Putamen (tissue), 1 donor: ENCODE measurements at regions not wholly inside any gene's neighbourhood (a gene's known extent, or its start where the extent isn't known, plus 50 kb on each side); places are given as distances from the start of the nearest gene placed in this dataset.
"Not testable (repeated sequence)": the region's sequence is repeated elsewhere in the genome, so short reads cannot be mapped to it uniquely, and the experiment has no call there.

Experiments
- DNase-seq: peaks from one replicate; pipeline ENCODE4 v3.0.0-alpha.2; 2016; ENCODE audit warnings: low spot score

DNA sequence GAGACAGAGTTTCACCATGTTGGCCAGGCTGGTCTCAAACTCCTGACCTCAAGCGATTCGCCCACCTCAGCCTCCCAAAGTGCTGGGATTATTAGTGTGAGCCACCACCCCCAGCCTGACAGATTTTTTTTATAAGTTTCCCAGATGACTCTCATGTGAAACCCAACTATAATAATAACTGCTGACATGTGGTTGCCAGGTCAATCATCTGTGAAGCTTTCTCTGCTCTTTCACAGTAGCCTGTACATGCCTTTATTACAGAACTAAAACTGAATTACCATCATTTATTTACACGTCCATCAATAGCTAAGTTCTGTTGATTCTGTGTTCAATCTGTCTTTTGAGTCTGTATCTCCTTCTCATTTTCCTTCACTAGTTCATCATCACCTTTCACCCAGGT lies 218.5 kb downstream of the RPS29 start:
- DNase-seq: no peak

DNA sequence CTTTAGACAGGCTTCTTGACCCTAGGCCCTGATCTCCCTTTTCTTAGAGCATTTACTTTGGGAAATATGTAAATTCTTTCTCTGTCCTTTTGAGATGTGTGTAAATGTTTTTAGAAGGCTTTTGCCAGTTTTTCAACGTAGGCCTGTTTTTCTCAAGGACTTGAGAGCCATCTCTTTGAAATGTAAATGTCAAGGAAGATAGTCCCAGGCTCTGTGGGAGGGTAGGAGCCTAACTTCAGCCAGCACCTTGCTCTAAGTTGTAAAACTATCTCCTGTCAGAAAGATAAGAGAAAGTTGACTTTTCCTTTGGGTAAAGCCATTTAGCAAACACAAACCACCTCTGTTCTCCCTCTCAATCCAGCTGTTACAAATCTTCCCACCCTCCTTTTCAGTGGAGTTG lies 219.8 kb downstream of the RPS29 start:
- DNase-seq: no peak

DNA sequence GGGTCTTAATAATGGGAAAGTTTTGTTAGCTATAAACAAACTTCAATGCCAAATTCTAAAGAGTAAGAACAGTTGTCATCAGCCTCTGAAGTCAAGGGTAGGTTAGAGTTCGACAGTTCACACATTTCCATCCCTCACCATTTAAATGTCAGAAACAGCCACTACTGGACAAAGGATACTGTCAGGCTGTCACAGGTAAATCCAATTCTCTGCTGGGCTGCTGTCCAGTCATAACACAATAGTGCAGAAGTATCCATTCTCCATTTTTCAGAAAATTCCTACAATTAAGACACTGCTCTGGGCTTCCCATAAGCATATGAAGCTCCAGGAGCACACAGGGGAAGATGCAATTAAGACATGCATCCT lies 221.4 kb downstream of the RPS29 start:
- no peak for DNase-seq

DNA sequence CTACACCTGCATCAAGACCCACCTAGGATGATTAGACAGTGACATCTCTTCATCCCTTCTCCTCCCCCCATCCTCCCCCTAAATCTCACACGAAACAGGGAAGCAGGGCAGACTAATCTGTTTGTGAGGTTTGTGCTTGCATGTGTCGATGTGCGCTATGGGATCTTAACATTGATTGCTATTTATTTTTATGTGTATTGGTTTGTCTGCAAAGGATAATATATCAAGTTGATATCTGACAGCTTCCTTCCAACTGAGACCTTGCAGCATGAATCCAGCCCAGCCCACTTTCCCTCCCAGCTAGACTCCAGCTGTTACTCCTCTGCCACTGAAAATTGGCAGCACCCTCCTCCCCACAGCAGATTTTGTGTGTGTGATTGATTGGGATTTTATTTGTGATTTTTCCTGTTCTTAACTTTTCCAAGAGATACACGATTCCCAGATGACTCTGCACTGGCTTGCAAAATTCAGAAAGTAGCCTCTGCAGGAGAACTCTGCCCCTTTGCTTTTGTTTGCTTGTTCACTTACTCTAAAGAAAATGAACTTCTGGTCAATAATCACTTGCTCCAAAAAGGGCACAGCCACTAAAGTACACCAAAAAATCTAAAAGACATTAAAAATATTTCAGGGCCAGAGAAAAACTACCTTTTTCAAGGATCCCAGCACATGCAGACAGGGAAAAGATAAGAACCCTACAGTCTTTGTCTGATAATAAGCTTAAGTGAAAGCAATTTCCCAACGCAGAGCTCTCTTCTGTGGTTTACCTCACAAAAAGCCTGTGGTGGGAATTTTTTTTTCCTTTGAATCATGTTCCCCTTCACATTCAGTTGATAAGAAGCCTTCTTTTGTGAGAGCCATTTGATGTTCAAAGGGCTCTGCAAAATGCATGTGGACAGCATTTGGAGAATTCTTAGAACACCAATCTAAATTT lies 222.1 kb downstream of the RPS29 start:
- DNase-seq: no peak

DNA sequence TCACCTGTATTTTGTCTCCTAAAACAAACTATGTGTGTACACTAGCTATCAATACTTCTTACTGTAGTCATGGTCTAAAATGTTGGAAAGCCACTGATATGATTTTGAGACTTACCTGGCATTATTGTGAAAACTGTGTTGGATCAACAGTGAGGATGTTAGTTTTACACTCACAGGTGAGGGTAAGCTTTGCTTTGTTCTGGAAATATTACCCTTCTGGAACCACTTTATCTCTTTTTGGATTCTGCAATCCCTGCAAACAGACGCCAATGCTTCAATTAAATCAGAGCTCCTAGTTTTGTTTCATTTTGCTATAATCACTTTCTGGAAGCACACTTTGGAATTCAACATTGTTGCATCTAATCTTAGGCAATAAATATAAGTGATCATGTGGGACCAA lies 223.3 kb downstream of the RPS29 start:
- DNase-seq: no peak

DNA sequence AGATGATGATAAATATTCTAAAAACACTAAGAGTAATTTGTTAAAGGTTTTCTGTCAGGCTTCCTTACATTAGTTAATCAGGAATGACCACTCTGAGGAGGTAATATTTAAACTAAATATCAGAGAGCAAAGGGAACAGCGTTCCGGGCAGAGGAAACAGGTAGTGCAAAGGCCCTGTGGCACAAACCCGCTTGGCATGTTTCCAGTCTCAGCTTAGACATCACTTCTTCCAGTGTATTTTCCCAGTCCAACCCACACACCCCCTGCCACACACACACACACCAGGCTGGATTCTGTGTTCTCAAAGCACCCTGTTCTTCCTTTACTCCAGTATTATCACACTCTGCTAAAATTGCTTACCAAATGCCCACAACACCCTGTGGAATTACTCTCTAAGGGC lies 247.1 kb downstream of the RPS29 start:
- DNase-seq: no peak

DNA sequence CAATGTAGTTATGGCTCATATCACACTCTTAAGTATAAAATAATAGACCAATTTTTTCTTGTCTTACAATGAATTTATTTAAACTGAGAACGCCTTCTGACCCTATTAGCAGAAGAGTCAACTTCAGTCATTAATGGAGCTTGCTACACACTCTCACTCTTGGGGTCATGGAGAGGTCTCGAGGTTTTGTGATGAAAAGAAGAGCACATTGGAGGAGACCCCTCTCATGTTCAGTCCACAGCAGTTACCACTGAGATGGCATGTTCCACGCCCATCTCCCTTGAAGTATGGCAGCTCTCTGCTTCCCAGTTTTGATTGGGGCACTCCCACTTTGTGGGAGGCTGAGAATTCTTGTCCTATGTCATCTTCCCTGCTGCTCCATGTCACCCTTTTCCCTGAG lies 266.4 kb downstream of the RPS29 start:
- no peak for DNase-seq

DNA sequence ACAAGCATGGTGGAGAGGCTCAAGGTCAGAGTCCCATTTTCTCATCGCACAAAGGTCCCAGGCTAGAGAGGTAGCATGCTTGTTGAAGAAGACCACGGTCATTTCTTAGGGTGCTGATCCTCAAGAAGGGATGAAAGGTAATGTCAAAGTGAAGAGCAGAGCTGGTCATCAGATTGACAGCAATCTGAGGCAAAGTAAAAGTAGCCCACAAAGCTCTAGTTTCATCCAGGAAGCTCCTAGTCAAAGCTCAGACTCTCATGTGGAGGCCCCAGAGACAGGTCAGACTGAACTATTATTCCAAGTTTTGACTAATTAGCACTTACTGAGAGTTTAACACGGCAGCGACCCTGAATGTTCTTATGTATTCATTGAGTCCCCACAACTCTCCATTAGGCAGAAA lies 270.6 kb downstream of the RPS29 start:
- DNase-seq: no peak

DNA sequence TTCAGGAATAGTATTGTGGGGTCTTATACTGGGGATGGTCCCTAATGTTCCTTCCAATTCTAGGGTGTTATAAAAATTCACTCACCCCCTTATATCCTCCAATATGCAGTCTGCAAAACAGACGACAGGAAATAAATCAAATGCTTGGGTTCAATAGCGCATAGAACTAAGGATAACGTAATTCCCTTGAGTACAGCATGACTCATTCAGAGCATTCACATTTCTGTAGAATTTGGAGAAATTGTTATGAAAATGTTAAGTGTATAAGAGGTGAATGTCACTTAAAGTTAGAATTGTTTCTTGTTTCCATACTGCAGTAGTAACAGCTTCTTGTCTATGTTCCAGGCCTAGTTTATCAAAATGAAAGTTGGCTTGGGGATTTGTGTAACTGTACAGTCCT lies 271.4 kb downstream of the RPS29 start:
- no peak for DNase-seq

DNA sequence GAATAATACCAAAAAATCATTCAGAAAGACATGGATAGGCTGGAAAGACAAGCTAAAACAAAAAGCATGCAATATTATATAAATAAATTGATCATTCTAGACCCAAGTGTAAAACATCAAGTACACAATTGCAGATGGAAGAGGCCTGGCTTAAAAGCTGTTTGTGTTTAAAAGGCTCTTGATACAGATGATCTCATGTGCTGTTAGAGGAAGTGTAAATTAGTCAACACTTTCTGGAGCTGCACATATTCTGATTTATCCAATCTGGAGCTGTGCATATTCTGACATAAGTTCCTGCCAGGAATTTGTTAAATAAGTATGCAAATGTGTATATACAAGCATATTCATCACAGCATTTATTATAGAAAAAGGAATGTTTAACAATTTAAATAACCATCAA lies 273.1 kb downstream of the RPS29 start:
- DNase-seq: no peak

DNA sequence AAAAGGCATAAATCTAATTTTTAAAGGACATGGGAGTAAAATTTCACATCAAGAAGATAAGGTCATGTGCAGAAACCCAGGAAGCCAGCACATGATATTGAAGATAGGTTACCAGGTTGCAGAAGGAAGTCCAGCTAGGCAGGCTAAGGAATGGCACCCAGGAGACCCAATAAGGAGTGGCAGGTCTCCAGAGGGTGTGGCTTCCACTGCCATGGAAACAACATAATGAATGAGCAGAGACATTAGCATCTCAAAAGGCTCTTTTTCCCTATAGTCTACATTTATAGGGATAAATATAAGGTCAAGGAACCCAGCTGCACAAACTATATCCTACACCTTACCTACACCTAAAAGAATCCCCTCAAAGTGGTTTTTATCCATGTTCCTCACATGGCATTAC lies 275.9 kb downstream of the RPS29 start:
- no peak for DNase-seq

DNA sequence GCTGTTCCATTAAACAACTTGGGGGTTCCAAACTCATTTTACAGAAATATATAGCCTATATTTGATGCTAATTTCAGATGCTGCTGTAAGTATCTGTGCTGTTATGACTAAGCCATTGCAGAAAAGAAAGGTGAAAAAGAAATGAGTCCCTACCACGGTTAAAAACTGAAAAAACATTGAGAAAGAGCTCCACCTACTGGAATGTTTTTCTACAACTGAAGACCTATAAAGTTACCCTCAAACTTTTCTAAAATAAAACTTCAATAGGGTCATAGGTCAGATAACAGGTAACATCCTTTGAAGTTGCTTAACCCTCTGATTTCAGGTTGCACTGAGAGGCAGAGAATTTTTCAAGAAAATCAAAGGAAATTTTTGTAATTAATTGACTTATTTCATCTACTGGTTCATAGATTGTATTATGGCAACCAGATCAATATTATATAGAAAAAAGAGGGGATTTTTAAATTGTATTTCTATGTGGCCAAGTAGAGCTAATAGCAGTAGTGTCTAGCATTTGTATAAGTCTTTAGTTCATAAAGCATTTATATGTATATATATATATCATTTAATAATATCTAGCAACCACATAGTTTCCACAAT lies 279.9 kb downstream of the RPS29 start:
- DNase-seq: no peak

DNA sequence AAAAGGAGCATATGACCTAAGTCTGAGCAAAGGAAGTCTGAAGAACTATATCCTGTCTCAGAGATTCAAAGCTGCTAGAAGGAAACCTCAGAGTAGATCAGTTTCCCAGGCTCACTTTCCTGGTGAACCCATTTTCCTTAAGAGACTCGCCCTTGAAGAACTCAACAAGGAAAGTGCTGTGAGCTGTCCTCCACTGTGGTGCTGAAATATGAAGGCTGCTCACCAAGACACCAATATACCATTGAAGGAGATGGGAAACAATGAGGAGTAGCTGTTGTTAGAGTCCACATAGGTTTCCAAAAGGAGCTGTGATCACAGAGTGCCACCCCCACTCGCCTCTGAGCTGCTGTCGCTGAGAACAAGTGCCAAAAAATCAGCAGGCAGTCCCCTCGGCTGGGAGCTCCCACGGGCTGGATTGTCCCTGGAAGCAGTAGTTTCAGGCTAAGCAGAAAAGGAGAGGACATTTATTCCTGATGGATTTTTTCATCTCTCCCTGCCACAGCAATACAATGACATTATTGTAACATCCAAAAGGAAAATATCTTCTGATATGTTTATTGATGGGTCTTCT lies 282.1 kb downstream of the RPS29 start:
- DNase-seq: no peak

DNA sequence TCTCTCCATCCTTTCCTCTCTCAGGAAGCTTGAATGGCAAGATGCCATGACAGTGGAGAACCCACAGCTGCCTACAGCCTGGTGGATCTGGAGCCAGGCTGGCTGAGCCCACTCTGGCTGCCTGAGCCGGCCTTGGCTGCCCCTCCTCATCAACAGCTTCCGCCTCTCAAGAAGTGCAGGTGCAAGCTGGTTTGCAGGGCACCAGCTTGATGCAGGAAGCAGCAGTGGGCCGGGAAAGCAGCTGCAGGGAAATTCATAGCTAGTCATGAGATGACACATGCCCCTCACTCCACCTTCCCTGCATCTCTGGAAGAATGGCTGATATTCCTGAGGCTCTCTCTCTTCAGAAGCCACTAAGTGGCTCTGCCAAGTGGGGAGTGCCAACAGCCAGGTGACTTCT lies 289.1 kb downstream of the RPS29 start:
- DNase-seq: no peak

DNA sequence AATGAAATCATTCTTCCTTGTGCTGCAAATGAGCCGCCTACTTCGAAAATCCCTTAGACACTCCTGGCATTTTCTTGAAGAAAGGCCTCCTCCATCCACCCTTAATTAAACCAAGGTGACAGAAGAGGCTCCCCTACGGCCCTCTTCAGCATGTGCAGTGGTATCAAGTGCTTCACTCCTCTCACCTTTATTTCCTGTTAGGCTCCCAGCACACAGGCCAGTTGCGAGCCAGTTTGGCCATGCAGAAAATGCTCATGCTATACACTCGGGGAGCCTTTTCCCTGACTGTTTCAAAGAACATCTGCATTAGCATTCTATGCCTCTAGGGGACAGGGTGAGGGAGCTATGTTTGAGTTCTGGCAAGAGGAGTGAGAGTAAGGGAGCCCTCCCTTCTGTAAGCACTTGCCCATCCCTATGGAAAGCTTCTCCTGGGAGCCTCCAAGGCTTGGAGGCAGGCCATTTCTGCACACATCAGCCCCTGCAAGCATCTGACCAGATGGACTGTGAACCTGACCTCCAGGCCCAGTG lies 291.5 kb downstream of the RPS29 start:
- DNase-seq: no peak

DNA sequence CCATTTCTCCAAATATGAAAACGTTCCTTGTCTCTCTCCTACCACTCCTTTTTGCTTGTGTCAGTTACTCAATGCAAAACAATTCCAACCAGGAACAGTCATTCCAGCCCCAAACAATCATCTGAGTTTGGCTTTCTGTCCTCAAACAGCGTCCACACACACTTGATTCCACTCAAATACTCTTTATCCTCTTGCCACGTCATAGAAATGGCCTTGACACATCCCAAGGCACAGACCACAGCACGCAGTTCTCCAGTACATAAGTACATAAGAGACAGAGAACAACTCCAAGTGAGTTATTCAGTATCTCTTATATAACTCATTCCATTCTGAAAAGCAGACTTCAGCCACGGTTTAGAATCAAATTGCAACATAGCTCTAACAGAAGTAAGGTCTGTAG lies 299.2 kb downstream of the RPS29 start:
- DNase-seq: no peak

DNA sequence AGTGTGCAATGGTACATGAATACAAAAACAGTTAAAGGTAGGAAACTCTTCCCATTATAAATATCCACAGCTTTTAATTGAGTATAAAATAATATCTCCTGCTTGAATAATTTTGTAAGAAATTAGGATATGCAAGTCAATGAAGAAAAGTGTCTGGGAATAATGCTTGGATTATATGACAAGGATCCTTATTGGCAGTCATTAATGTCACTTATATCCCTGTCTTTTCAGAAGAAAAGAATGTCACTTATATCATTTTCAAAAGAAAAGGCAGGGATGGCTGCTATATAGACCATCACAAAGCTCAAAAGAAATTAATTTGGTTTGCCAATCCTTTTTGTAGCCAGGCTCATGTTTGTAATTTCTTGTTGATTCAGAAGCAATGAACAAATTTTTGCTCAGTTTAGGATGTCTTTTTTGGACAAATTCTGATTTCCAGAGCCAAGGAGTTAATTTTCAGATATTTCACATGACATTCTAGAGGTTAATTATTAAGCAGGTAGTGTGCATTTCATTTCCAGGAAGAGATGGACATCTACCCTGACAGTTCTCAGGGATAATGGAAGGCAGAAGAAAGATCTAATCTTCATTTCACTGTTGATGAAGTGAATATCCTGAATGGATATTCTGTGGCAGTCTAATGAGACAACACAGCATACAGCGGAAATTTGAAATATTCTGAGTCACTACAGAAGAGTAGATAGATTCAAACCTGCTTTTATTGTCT lies 299.8 kb downstream of the RPS29 start:
- no peak for DNase-seq

DNA sequence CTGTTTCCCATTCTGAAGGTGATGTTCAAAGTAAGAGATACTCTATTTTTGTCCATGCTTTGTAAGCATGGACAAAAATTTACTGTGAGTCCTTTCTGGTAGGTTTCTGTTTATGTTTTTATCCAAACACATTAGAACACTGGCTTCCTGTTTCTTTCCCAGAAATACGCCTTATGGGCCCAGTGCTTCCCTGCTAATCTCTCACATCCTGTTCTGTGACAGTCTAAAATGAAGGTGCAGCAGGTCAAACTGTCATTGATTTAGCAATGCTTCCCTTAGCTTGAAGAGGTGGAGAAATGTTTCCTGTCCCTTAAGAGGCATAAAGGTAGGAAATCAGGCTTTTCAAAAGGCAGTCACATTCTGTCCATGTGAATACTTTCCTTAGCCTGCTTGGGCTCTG lies 305.6 kb downstream of the RPS29 start:
- no peak for DNase-seq

DNA sequence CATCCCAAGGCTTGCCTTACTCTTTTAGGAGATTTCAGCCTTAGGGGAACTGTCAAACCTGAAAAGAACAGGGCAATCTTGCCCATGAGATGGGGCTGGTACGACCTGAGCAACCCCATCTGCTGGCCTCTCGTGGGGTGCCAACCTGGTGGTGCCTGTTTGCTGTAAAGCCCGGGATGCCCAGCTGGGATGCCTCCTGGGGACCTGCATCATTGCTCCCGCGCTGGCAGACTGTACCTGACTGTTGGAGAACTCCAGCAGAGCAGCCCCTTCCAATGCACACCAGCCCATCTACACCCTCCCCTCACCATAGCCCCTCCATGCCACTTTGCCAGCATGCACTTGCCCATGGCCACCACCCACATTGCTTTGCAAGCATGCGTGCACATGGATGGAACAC lies 335.7 kb downstream of the RPS29 start:
- no peak for DNase-seq

DNA sequence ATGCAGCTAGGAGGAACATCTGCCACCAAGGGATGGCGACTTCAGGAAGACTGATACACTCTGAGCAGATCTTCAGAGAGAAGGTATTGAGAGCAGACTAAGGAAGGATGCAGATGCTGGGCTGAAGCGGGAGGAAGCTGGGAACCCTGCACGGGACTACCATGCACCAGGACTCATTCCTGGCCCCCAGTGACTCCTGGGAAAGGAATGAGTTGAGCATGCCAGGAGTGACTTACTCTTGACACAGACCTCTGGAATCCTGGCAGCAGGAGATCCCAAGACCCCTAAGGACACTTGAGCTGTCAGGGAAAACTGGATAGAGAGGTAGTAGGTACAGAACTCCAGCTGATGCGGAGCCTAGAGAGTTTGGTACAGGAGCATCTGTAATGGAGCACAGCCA lies 336.1 kb downstream of the RPS29 start:
- no peak for DNase-seq

DNA sequence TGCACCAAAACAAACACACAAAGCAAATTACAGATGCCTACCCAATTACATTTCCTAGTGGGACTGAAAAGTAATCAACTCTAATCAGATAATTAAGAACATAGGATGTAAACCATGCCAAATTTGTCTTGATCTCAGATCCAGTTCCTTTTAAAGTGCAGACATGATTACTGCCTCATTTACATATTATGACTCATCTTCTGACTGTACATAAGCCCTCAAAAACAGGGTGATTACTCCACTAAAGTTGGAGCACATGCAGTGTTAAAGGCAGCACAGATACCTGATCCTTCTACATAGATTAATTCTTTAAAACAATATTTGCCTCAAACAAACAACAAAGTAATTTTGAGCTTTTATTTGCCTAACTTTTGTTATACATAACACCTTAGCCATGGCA lies 337.2 kb downstream of the RPS29 start:
- no peak for DNase-seq

DNA sequence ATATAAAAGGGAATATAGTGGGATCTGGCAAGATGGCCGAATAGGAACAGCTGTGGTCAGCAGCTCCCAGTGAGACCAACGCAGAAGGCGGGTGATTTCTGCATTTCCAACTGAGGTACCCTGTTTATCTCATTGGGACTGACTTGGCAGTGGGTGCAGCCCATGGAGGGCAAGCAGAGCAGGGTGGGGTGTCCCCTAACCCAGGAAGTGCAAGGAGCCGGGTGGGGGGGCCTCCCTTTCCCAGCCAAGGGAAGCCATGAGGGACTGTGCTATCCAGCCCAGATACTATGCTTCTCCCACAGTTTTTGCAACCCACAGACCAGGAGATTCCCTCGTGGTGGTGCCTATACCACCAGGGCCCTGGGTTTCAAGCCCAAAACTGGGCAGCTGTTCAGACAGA lies 342.4 kb downstream of the RPS29 start:
- not testable (repeated sequence) for DNase-seq

DNA sequence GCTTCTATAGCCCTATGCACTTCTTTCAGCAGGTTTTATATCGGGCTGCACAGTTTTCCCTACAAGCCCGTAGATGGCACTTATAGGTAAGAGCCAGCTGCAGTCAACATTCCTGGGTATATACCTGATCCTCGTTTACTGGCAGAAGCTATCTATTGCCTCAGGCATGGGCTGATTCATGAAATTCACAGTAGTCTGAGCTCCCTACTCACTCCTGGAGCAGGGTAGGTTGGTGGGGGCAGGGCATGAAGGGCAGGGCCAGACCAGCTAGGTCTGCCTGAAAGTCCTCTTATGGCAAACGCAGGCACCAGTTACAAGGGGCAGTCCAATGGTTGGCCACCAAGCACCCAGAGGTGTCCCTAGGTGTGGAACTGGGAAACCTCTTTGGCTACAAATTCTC lies 345.8 kb downstream of the RPS29 start:
- no peak for DNase-seq
